SHP77 (cell line): ENCODE measurements at regions not wholly inside any gene's neighbourhood (a gene's known extent, or its start where the extent isn't known, plus 50 kb on each side); places are given as distances from the start of the nearest gene placed in this dataset.
"Not testable (repeated sequence)": the region's sequence is repeated elsewhere in the genome, so short reads cannot be mapped to it uniquely, and the experiment has no call there.

Source experiments
- DNase-seq, 2 experiments: peaks; one replicate each; lab custom pipeline; 2025; lab: John Stamatoyannopoulos, UW

DNA sequence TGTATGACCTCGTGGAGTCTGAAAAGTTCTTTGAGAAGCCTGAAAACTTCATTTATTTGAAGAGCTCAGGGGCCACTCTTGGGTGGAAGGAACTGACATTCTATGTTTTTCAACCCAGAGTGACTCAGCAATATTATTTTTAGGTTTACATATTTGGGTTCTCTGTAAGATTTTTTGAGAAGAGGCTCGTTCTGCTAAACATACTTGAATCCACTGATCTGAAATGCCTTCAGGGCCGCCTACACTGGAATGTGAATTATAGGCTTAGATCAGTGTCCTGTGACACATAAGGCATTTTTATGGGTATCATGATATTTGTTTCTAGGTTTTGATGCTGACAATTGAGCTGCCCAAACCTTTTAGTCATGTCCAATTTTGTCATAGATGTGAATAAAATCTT, 86.2 kb downstream of the PSAT1 start:
- no peak for DNase-seq

DNA sequence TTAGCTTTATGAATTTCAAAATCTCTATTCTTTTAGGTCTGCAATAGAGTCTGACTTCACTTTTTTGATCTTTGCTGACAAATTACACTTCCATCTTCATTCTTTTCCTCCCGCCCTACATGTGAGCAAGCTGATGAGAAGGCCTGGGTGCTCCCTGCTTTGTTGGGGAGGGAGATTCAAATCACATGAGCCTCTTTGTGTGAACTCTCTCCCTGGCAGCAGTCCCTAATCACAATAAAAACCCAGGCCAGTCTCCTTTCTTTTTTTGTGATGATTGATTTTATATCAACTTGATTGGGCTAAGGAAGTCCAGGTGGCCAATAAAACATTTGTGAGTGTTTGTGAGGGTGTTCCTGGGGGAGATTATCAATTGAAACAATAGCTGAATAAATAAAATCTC, 89.4 kb downstream of the PSAT1 start:
- DNase-seq: no peak

DNA sequence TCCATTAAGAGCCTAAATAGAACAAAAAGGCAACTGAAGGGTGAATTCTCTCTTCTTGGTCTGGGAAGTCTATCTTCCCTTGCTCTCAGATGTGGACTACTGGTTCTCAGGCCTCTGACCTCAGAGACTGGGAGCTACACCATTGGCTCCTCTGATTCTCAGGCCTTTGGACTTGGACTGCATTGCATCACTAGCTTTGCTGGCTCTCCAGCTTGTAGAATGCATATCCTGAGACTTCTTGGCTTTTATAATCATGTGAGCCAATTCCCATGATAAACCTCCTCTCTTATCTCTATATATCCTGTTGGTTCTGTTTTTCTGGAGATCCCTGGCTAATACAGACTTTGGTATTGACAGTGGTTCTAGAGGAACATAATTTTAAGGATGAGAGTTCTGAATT, 89.8 kb downstream of the PSAT1 start:
- no peak for DNase-seq

DNA sequence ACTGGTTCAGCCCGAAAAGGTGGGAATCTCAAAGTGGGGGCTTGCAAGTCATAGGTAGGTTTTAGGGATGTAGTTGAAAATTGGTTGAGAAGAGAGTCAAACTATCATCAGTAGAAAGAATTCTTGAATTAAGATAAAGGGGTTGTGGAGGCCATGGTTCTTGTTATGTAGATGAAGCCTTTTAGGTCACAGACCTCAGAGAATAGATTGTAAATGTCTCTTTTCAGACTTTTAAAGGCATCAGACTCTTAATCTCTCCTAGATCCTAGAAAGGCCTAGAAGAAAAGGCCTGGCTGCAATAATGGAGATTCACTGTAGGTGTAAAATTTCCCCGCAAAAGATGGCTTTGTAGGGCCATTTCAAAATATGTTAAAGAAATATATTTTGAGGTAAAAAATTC, 96.4 kb downstream of the PSAT1 start:
- no peak for DNase-seq

DNA sequence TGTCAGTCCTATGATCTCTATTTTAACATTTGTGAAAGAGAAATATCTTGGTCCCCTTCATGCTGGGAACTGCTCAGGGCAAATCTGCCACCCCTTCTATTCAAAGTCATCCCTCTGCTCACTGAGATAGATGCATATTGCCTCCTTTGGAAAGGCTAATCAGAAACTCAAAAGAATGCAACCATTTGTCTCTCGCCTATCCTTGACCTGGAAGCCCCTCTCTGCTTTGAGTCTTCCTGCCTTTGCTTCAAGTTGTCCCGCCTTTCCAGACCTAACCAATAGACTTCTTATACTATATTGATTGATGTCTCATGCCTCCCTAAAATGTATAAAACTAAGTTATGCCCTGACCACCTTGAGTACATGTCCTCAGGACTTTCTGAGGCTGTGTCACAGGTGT, 97.0 kb downstream of the PSAT1 start:
- DNase-seq: no peak

DNA sequence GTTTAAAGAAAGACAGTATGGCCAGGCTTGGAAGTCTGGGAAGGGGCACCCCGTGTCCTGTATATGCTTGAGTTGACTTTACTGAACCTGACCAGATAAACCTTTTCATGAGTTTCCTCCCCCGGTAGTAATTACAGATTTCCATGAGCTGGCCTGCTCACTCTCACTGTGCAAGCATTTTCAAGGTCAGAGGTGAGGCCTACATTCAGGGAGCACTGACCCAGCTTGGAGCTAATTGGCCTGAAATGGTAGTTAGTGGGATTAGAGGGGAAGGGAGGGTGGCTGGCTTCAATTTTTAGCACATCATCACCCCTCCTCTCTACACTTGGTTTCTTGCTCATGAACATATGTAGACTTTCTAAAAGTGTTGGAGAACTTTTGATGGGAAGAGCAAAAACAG, 99.2 kb downstream of the PSAT1 start:
- DNase-seq: no peak

DNA sequence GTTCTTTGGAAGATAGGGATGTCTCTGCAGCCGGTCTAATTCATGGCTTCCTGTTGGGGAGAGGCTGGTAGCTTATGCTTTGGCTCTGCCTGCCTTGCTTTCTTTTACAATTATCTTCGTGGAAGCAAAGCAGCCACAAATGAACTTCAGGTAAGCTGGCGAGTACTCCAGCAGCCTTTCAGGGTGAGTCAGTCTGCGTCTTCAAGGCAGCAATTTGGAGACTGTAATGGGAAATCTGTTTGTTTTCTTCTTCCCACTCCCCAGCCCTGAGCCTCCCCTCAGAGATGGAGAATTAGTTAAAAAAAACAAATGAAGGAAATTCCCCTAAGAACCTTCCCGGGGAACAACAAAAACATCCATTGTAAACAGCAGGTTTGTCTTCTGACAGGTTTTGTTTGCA, 100.1 kb downstream of the PSAT1 start:
- DNase-seq: no peak

DNA sequence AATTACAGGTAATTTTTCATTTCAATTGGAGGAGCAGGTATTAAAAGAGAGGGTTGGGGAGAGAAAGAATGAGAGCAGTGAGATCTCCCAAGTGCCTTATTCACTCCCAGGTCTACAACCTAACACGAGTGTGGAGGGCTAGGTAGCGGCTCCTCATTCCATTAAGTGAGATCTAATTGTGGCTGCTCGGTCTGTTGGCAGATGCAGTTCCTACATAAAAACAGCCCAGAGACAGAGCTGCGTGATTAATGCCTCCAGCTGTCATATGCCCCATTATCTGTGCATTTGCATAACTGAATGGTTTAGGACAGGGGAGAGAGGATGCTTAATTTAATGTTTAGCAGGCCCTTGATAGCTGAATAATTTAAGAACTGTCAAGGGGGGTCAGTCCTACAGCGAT, 100.5 kb downstream of the PSAT1 start:
- no peak for DNase-seq

DNA sequence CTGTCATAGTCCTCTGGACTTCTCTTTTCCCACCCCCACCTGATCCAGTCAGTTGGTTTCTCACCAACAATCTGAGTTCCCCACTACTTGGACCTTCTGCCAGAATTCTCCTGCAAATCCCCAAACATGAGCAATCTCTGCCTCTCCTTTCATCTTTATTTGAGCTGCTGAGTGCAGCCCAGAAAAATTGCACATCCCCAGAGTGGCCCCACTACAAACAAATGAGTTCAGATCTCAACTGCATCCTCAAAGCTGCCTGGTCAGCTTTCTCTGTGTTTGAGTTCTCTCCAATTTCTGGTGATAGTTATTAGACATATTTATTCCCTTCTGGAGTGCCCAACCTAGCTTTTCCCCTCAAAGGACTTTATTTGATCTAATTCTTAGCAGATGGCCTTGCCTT, 102.2 kb downstream of the PSAT1 start:
- no peak for DNase-seq

DNA sequence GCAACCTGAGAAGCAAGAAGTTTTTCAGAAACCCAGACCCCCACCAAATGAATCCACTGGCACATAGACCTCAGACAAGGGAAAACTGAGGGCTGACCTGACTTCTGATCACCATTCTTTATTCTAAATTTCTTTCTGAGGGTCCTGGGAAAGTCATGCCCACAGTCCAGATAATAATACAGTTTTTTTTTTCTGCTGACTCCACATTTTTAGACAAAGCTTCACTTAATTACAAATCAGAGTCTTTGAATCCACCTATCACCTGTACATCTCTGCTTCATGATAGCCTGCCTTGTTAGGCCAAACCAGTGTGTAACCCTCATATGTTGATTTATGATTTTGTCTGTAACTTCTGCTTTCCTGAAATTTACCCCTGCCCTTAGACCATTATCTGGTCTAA, 103.6 kb downstream of the PSAT1 start:
- no peak for DNase-seq

DNA sequence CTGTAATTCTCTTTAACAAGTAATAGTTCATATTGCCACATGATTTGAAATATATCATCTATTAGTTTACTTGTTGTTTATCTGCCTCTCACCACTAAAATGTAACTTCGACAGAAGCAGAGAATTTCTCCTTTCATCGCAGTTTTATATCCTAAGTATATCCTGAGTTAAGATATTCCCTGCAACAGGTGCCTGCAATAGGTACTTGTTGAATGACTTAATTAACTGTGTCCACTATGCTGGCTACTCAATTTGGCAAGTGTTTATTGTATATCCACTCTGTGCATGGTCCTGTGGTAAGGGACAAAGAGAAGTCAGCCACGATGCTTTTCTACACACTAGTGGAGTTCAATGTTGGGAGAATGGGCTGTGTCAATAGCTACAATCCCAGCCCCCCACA, 108.5 kb downstream of the PSAT1 start:
- no peak for DNase-seq

DNA sequence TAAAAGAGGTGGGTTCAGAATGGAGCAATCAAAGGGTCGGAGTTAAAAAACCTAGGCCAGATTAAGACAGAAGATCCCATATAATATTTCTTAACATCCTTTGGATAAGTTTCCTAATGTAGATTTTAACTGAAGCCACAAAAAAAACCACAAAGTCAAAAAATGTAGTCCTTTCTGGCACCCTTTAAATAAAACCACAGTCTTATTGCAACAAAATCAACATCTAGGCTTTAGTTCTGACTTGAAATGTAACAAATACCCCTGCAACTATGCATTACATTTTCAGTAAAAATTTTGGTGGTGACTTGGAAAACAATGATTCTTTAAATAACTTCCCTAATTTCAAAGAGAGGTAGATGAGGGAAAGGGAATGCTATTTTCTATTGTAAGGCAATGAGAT, 109.2 kb downstream of the PSAT1 start:
- DNase-seq: no peak

DNA sequence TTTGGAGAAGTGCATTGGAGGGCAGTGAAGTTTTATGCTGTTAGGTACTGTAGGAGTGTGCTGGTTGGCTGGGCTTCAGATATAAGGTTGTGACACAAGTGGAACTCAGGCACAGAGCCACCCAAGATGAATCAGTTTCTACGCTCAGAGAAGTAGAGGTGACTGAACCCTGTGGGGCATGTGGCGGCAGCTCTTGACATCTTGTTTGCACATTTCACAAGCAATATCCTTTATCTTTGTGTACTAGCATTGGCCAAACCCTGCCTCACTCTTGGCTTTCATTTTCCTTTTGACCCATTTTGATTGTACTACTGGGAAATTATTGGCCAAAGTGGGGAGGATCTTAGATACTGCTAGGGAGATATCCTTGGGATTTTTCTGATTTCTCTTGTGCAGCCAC, 110.0 kb downstream of the PSAT1 start:
- no peak for DNase-seq

DNA sequence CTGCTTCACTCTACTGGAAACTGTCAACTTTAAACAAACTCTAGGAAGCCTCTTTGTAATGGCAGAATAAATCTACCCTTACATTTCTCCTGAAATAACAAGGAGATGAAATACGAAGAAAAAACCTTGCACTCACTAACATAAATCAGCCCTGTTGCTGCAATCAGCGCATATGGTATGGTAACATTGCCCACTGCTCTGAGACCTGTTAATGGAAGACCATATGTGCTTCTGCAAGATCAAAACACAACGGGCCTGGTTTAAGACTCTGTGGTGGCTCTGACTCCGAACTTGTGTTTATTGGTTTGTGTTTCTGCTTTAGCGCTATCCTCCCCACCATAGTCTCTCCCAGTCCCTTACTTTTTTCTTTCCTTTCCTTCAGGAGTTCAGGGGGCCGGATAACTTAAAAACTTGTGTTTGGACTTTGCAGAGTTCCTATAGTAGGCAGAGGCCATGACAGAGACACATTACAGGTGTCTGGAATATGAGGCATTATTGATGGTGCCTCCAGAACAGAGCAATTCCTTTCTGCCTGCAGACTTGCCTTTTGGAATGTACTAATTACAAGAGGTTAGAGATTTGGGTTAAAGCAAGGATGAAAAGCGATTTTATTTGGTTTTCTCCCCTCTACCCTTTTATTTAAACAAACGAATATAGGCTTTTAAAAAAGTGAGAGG, 110.8 kb downstream of the PSAT1 start:
- DNase-seq: no peak

DNA sequence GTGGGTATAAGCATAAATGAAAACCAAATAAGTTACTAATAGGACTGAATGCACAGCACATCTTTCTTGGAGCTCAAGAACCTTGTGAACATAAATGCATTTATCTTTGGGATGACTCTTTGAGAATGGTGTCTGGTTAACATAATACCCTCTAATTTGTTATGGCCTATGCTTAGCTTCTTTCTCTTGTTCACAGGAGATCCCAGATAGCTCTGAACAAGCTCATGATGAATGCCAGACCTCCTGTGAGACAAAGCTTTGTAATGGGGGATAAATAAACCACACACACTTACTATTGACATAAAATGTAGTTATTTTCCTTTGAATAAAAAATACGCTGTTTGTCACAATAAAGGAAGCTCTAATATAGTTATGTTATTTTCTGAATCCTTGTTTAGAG, 111.5 kb downstream of the PSAT1 start:
- no peak for DNase-seq

DNA sequence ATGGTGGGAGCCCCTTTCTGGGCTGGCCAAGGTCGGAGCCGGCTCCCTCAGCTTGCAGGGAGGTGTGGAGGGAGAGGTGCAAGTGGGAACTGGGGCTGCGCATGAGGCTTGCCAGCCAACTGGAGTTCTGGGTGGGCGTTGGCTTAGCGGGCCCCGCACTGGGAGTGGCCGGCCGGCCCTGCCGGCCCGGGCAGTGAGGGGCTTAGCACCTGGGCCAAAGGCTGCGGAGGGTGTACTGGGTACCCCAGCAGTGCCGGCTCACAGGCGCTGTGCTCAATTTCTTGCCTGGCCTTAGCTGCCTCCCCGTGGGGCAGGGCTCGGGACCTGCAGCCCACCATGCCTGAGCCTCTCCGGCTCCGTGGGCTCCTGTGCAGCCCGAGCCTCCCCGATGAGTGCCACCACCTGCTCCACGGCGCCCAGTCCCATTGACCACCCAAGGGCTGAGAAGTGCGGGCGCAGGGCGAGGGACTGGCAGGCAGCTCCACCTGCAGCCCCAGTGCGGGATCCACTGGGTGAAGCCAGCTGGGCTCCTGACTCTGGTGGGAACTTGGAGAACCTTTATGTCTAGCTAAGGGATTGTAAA, 113.1 kb downstream of the PSAT1 start:
- DNase-seq: not testable (repeated sequence)

DNA sequence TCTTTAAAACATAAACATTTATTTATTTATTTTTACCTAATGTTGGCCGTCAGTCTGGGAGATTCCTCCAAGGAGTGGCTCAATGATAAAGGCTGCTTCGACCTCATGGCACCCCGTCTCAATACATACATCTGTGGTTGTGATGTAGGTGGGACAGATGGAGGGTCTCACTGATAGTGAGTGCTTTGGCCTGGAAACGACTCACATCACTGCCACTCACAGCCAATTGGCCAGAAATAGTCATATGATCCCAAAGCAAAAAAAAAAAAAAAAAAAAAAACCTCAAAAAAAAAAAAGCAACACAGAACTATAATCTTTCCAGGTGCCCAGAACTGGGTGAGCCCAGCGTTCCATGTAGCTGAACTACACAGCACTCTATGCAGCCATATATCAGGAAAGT, 125.4 kb downstream of the PSAT1 start:
- DNase-seq: no peak

DNA sequence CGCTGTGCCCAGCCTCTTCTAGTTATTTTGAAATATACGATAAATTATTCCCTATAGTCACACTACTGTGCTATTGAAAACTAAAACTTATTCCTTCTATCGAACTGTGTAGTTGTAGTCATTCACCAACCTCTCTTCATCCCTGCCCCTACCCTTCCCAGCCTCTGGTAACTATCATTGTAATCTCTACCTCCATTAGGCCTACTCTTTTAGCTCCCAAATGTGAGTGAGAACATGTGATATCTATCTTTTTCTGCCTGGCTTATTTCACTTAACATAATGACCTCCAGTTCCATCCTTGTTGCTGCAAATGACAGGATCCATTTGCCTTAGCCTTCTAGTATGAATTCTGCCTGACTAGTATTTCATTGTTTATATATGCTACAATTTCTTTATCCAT, 127.4 kb downstream of the PSAT1 start:
- no peak for DNase-seq

DNA sequence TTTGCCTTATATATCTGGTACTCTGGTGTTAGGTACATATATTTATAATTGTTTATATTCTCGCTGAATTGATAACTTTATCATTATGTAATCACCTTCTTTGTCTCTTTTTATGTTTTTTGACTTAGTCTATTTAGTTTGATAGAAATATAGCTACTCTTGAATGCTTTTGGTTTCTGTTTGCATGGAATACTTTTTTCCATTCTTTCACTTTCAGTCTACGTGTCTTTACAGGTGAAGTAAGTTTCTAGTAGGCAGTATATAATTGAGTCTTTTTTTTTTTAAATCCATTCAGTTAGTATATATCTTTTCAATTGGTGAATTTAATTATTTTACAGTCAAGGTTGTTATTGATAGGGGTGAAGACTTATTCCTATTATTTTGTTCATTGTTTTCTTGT, 131.7 kb downstream of the PSAT1 start:
- DNase-seq: no peak

DNA sequence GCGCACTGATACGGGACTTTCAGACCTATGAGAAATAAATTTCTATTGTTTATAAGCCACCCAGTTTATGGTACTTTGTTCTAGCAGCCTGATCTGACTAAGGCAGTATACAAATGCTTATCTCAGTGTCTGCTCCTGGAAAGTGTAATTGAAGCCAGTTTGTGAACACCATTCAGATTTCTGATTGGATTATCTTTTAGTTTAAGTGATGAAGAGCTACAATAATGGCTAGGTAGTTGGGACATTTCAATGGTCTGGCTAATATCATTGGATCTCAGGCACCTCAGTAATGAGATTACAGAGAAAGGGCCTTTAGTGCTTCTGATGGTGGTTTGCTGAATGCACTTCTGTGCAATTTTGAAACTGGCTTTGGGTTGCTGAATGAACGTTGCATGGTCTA, 133.5 kb downstream of the PSAT1 start:
- no peak for DNase-seq

DNA sequence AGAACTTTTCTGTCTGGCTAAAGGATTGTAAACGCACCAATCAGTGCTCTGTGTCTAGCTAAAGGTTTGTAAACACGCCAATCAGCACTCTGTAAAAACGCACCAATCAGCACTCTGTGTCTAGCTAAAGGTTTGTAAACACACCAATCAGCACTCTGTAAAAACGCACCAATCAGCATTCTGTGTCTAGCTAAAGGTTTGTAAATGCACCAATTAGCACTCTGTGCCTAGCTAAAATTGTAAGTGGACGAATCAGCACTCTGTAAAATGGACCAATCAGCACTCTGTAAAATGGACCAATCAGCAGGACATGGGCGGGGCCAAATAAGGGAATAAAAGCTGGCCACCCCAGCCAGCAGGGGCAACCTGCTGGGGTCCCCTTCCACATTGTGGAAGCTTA, 134.1 kb downstream of the PSAT1 start:
- not testable (repeated sequence) for DNase-seq

DNA sequence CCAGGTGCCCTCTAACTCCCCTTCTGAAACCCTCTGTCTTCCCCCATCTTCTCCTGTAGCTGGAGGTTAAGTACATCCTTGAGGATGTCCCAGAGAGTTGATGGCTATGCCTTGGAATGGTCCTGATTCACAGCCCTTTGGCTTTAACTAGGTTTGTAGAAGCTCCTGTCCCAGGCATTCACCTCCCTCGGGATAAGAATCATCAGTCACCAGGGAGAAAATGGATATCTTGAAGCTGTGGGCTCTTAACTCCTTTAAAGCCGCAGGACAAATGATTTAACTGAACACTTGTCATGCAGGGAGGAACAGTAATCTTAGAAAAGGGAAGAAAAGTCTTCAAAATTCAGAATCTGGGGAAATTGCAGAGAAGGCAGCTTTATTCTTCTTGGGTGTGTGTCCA, 139.9 kb downstream of the PSAT1 start:
- DNase-seq: no peak

DNA sequence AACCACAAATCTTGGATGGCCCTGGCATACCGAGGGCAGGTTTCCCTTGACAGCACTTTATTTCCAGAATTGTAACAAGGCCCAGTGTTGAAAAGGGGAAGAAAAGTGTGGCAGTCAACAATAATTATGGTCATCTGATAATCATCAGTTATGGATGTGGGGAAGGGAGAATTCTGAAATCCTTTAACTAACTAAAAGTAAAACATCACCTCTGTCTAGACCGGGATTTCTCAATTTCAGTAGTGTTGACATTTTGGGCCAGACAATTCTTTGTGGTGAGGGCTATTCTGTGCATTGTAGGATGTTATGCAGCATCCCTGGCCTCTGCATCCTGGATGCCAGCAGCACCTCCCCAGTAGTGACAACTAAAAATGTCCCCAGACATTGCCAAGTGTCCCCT, 140.4 kb downstream of the PSAT1 start:
- DNase-seq: no peak

DNA sequence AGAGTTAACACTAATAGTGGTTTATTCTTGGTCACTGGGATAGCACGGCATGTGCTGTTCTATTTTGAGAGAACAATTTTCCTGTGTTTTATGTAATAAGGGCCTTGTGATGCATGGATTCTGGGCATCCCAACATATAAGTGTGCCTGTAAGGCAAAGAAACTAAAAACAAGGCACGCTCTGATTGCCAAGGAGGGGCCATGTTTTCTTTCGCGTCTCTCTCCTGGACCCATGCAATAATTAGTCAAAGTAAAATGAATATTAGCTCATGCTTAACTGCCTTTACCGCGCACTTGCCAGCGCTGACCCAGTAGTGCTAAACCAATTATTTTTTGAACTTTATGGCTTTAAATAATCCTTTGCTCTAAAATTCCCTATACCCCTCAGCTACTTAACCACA, 140.9 kb downstream of the PSAT1 start:
- DNase-seq: no peak
